Peyer's patch (tissue), 4 donors: ENCODE measurements at regions not wholly inside any gene's neighbourhood (a gene's known extent, or its start where the extent isn't known, plus 50 kb on each side); places are given as distances from the start of the nearest gene placed in this dataset.

Source experiments
- CTCF ChIP-seq, 6 experiments: fragments of 450-650 bp in 4 of 6; fragments of 200-600 bp in 2 of 6; sonication (generic) in 1 of 6; IDR thresholded peaks; one replicate each; pipeline ENCODE4 v1.5.1; 2017 to 2019; ENCODE audit warnings: antibody characterized with exemption in 6 of 6, mild to moderate bottlenecking in 3 of 6, moderate library complexity in 1 of 6
- POLR2A ChIP-seq, 2 donors: fragments of 450-650 bp; IDR thresholded peaks; one replicate each; pipeline ENCODE4 v1.5.1; 2017; ENCODE audit warnings: antibody characterized with exemption in 2 of 2, mild to moderate bottlenecking in 2 of 2, moderate library complexity in 2 of 2

DNA sequence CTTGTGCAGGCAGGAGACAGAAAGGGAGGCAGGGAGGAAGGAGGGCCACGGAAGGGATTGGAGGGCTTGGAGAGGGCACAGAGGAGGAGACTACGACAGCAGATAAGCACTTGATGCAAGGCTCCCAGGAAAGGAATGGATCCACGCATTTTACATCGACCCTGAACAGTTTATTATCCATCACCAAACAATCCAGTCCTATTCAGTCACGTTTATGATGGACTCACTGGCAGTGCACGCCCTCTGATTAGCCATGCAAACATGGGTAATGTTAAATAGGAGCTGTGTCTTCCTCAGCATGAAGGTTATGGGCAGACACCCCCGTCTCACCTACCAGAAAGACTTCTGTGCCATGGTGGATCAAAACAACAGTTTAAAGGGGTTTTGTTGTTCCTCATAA is 80.2 kb upstream of the SNRK start:
- TF ChIP-seq CTCF (IDR thresholded peaks at IDR 0.05) (no peak), POLR2A (IDR thresholded peaks at IDR 0.05) (no peak)
